CD4-positive, alpha-beta T cell treated with Interleukin-4 for 1 hour (primary cell): ENCODE measurements at regions not wholly inside any gene's neighbourhood (a gene's known extent, or its start where the extent isn't known, plus 50 kb on each side); places are given as distances from the start of the nearest gene placed in this dataset.

Source experiments
- DNase-seq, 2 donors: peaks; one replicate each; pipeline ENCODE4 v3.0.0-alpha.2; 2020 to 2022

GRCh38 chr11:111194860-111195568, 50.5 kb upstream of the POU2AF2 start:
- DNase-seq = no peak

- DNase-seq = no peak
Measured at GRCh38 chr11:111193924-111194490, 51.5 kb upstream of the POU2AF2 start.

- no peak for DNase-seq
Measured at GRCh38 chr11:111189466-111189865, 56.1 kb upstream of the POU2AF2 start.

GRCh38 chr11:111186308-111186915, 59.1 kb upstream of the POU2AF2 start:
- DNase-seq = peak in 1 of 2 donors; percentile 29

- DNase-seq = no peak
Measured at GRCh38 chr11:111185266-111185665, 60.3 kb upstream of the POU2AF2 start.

GRCh38 chr11:111183706-111184105, 61.8 kb upstream of the POU2AF2 start:
- DNase-seq = no peak

GRCh38 chr11:111179184-111179910, 66.2 kb upstream of the POU2AF2 start:
- DNase-seq = no peak

- DNase-seq = peak; percentile 2 to 64
Measured at GRCh38 chr11:111177037-111177871, 68.3 kb upstream of the POU2AF2 start.

GRCh38 chr11:111176603-111177002, 68.9 kb upstream of the POU2AF2 start:
- DNase-seq = no peak

GRCh38 chr11:111173221-111173620, 72.3 kb upstream of the POU2AF2 start:
- DNase-seq = no peak

- no peak for DNase-seq
Measured at GRCh38 chr11:111172321-111172862, 73.1 kb upstream of the POU2AF2 start.

GRCh38 chr11:111170761-111171379, 74.7 kb upstream of the POU2AF2 start:
- DNase-seq = no peak

GRCh38 chr11:111169367-111169766, 76.2 kb upstream of the POU2AF2 start:
- no peak for DNase-seq

GRCh38 chr11:111168871-111169270, 76.7 kb upstream of the POU2AF2 start:
- no peak for DNase-seq

- DNase-seq = no peak
Measured at GRCh38 chr11:111167666-111168065, 77.9 kb upstream of the POU2AF2 start.

GRCh38 chr11:111166598-111166997, 78.9 kb upstream of the POU2AF2 start:
- DNase-seq = no peak

- DNase-seq = no peak
Measured at GRCh38 chr11:111162305-111162704, 83.2 kb upstream of the POU2AF2 start.

GRCh38 chr11:111157571-111157970, 88.0 kb upstream of the POU2AF2 start:
- DNase-seq = no peak

- no peak for DNase-seq
Measured at GRCh38 chr11:111155021-111155420, 90.5 kb upstream of the POU2AF2 start.

GRCh38 chr11:111153194-111153593, 92.3 kb upstream of the POU2AF2 start:
- no peak for DNase-seq

- no peak for DNase-seq
Measured at GRCh38 chr11:111148953-111149352, 96.6 kb upstream of the POU2AF2 start.

GRCh38 chr11:111148121-111148520, 97.4 kb upstream of the POU2AF2 start:
- DNase-seq = no peak
